Kidney epithelial cell (primary cell): ENCODE measurements at regions not wholly inside any gene's neighbourhood (a gene's known extent, or its start where the extent isn't known, plus 50 kb on each side); places are given as distances from the start of the nearest gene placed in this dataset.

Source experiments
- DNase-seq: peaks from one replicate; pipeline ENCODE4 v3.0.0-alpha.2; 2010; ENCODE audit warnings: low read depth
- H3K27me3 ChIP-seq: 2 replicates; pipeline ENCODE4 v1.6.0; 2011; ENCODE audit warnings: low read length; ENCODE audit not compliant: control insufficient read depth, insufficient read depth
- H3K36me3 ChIP-seq: 2 replicates; pipeline ENCODE4 v1.5.1; 2011; ENCODE audit warnings: low read length; ENCODE audit not compliant: control insufficient read depth, insufficient read depth
- H3K4me3 ChIP-seq: 2 replicates; pipeline ENCODE4 v1.5.1; 2011; ENCODE audit warnings: low read depth, mild to moderate bottlenecking, control low read depth, low read length
- CTCF ChIP-seq: IDR thresholded peaks from 2 replicates; pipeline ENCODE4 v1.5.1; 2011; ENCODE audit warnings: mild to moderate bottlenecking, moderate library complexity, low read length, control low read depth, inconsistent platforms; ENCODE audit not compliant: insufficient read depth, poor library complexity, severe bottlenecking

- no peak for DNase-seq
- H3K27me3 ChIP-seq = no peaks in the 10 kb centered on the region
- H3K36me3 ChIP-seq = no peaks in the 10 kb centered on the region
- no peak overlapping the region for H3K4me3 ChIP-seq
- TF ChIP-seq CTCF = no peak
These were observed 99.7 kb upstream of the ZNF217 start for GRCh38 chr20:53693262-53693871.

GRCh38 chr20:53692465-53693067 is 98.9 kb upstream of the ZNF217 start:
- no peaks in the 10 kb centered on the region for H3K27me3 ChIP-seq
- no peak overlapping the region for H3K4me3 ChIP-seq
- no peak for TF ChIP-seq CTCF
- no peak for DNase-seq
- no peaks in the 10 kb centered on the region for H3K36me3 ChIP-seq

GRCh38 chr20:53691811-53692192 is 98.2 kb upstream of the ZNF217 start:
- DNase-seq = no peak
- no peak for TF ChIP-seq CTCF
- no peaks in the 10 kb centered on the region for H3K36me3 ChIP-seq
- no peak overlapping the region for H3K4me3 ChIP-seq
- H3K27me3 ChIP-seq = no peaks in the 10 kb centered on the region

- H3K4me3 ChIP-seq = no peak overlapping the region
- no peaks in the 10 kb centered on the region for H3K27me3 ChIP-seq
- no peaks in the 10 kb centered on the region for H3K36me3 ChIP-seq
- TF ChIP-seq CTCF = no peak
- no peak for DNase-seq
These were observed 97.6 kb upstream of the ZNF217 start for GRCh38 chr20:53691060-53691810.

- DNase-seq = no peak
- H3K36me3 ChIP-seq = no peaks in the 10 kb centered on the region
- TF ChIP-seq CTCF = no peak
- H3K27me3 ChIP-seq = no peaks in the 10 kb centered on the region
- no peak overlapping the region for H3K4me3 ChIP-seq
These were observed 94.4 kb upstream of the ZNF217 start for GRCh38 chr20:53688085-53688484.
